ENCODE measurements at regions not wholly inside any gene's neighbourhood (a gene's known extent, or its start where the extent isn't known, plus 50 kb on each side); places are given as distances from the start of the nearest gene placed in this dataset.
"Not testable (repeated sequence)": the region's sequence is repeated elsewhere in the genome, so short reads cannot be mapped to it uniquely, and the experiment has no call there.

DNA sequence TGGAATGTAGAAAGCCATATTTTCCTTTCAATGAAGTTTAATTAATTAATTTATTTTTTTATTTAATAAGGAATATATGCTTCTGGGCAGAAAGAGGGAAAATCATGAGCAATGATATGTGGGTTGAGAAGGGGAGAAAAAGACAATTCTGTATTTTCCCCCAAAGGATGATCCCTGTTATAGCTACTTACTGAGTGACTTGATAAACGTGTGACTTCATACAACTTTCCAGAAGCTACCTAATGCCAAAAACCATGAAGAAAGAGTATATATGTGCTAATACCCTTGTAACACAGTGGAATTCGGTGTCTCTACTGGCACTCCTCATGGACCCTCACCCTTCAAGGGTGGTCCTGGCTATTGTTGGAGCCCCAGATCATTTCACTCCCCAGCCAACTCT, 335.0 kb upstream of the KLF4 start:
- Histone ChIP-seq H3K4me1 (ENCODE audit: insufficient read depth, poor library complexity, severe bottlenecking) (no peaks in the 10 kb centered on the region), H3K27ac (ENCODE audit: poor library complexity, severe bottlenecking) (no peak overlapping the region), H3K4me3 (ENCODE audit: severe bottlenecking) (no peak overlapping the region), H3K9me3 (ENCODE audit: severe bottlenecking) (no peaks in the 10 kb centered on the region), H3K27me3 (ENCODE audit: insufficient read depth, poor library complexity, severe bottlenecking) (no peaks in the 10 kb centered on the region), H3K36me3 (ENCODE audit: low read depth) (no peaks in the 10 kb centered on the region)
- TF ChIP-seq CTCF (IDR thresholded peaks at IDR 0.05; ENCODE audit: poor library complexity, severe bottlenecking): no peak
- ATAC-seq (ENCODE audit: low read depth) (no peak), DNase-seq (ENCODE audit: low spot score) (no peak)

GRCh38 chr9:107819772-107820565, 330.4 kb upstream of the KLF4 start:
- Histone ChIP-seq H3K36me3 (ENCODE audit: low read depth) (no peaks in the 10 kb centered on the region), H3K27ac (ENCODE audit: poor library complexity, severe bottlenecking) (no peak overlapping the region), H3K4me3 (ENCODE audit: severe bottlenecking) (no peak overlapping the region), H3K4me1 (ENCODE audit: insufficient read depth, poor library complexity, severe bottlenecking) (no peaks in the 10 kb centered on the region), H3K27me3 (ENCODE audit: insufficient read depth, poor library complexity, severe bottlenecking) (no peaks in the 10 kb centered on the region), H3K9me3 (ENCODE audit: severe bottlenecking) (no peaks in the 10 kb centered on the region)
- ATAC-seq (ENCODE audit: low read depth) (no peak), DNase-seq (ENCODE audit: low spot score) (no peak)
- TF ChIP-seq CTCF (IDR thresholded peaks at IDR 0.05; ENCODE audit: poor library complexity, severe bottlenecking): no peak

DNA sequence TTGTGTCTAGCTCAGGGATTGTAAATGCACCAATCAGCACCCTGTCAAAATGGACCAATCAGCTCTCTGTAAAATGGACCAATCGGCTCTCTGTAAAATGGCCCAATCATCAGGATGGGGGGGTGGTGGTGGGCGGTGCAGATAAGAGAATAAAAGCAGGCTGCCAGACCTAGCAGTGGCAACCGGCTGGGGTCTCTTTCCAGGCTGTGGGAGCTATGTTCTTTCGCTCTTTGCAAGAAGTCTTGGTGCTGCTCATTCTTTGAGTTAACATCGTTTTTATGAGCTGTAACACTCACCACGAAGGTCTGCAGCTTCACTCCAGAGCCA, 328.9 kb upstream of the KLF4 start:
- DNase-seq (ENCODE audit: low spot score); H3K27me3 ChIP-seq (ENCODE audit: insufficient read depth, poor library complexity, severe bottlenecking); H3K4me3 ChIP-seq (ENCODE audit: severe bottlenecking); H3K9me3 ChIP-seq (ENCODE audit: severe bottlenecking); H3K4me1 ChIP-seq (ENCODE audit: insufficient read depth, poor library complexity, severe bottlenecking); ATAC-seq (ENCODE audit: low read depth); H3K27ac ChIP-seq (ENCODE audit: poor library complexity, severe bottlenecking); H3K36me3 ChIP-seq (ENCODE audit: low read depth): not testable (repeated sequence)

GRCh38 chr9:107817595-107818502, 328.3 kb upstream of the KLF4 start:
- DNase-seq (ENCODE audit: low spot score); H3K4me1 ChIP-seq (ENCODE audit: insufficient read depth, poor library complexity, severe bottlenecking); H3K36me3 ChIP-seq (ENCODE audit: low read depth); H3K9me3 ChIP-seq (ENCODE audit: severe bottlenecking); H3K27ac ChIP-seq (ENCODE audit: poor library complexity, severe bottlenecking); H3K4me3 ChIP-seq (ENCODE audit: severe bottlenecking); H3K27me3 ChIP-seq (ENCODE audit: insufficient read depth, poor library complexity, severe bottlenecking); ATAC-seq (ENCODE audit: low read depth): not testable (repeated sequence)

DNA sequence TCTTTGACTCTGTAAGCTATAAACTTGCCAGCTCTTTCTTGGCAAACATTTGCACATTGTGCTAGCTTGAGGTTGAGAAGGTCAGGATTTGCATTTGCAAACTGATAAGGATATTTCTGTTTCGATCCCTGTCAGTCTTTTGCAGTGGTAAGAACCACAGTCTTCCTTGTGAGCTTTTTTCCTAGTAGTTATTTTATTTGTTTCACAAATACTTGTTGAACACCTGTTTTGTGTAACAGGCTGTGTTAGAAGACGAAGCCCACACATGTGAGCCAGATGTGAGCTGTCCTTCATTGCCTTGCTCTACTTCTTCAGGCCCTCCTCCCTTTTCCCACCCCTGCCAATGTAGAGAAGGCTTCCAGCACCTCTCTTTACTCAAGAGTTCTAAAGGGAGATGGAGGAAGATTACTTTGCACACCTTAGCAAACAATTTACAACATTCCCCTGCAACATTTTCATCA, 327.0 kb upstream of the KLF4 start:
- no peaks in the 10 kb centered on the region for H3K27me3 ChIP-seq (ENCODE audit: insufficient read depth, poor library complexity, severe bottlenecking)
- no peak overlapping the region for H3K4me3 ChIP-seq (ENCODE audit: severe bottlenecking)
- no peak for ATAC-seq (ENCODE audit: low read depth)
- H3K36me3 ChIP-seq (ENCODE audit: low read depth): no peaks in the 10 kb centered on the region
- TF ChIP-seq CTCF (IDR thresholded peaks at IDR 0.05; ENCODE audit: poor library complexity, severe bottlenecking): no peak
- H3K9me3 ChIP-seq (ENCODE audit: severe bottlenecking): no peaks in the 10 kb centered on the region
- H3K27ac ChIP-seq (ENCODE audit: poor library complexity, severe bottlenecking): no peak overlapping the region
- no peaks in the 10 kb centered on the region for H3K4me1 ChIP-seq (ENCODE audit: insufficient read depth, poor library complexity, severe bottlenecking)
- DNase-seq (ENCODE audit: low spot score): no peak

All from RWPE2 (cell line).